H1 (cell line): ENCODE measurements at regions not wholly inside any gene's neighbourhood (a gene's known extent, or its start where the extent isn't known, plus 50 kb on each side); places are given as distances from the start of the nearest gene placed in this dataset.

Experiments used
- CTCF ChIA-PET: fragments of 300-600 bp; sonication (Branson Sonifier 250); formaldehyde crosslinking; loops from one replicate; lab custom pipeline; 2021; ENCODE audit not compliant: partially characterized antibody; lab: Charles Lee
- POLR2A ChIA-PET: fragments of 300-600 bp; sonication (Branson Sonifier 250); formaldehyde crosslinking; loops from one replicate; lab custom pipeline; 2021; ENCODE audit warnings: inconsistent platforms; ENCODE audit not compliant: partially characterized antibody; lab: Charles Lee
- DNase-seq, 2 experiments: peaks; one replicate each; pipeline versions ENCODE4 v3.0.0 to v3.0.0-alpha.2; 2010 to 2022; ENCODE audit warnings: low spot score in 2 of 2, low read depth in 1 of 2, mixed read lengths in 1 of 2
- FAIRE-seq: peaks from 2 replicates; lab custom pipeline; 2011; peaks lifted over from hg19 to GRCh38; lab: Jason Lieb, UNC
- H2AFZ ChIP-seq: 2 replicates; pipeline ENCODE4 v1.8.1; 2012; ENCODE audit warnings: low read length, inconsistent platforms
- H2AK5ac ChIP-seq: 2 replicates; pipeline ENCODE4 v1.6.1; 2013; ENCODE audit warnings: low read depth, low read length
- H2BK120ac ChIP-seq: replicated peaks from 2 replicates; pipeline ENCODE3; 2013; ENCODE audit warnings: low read depth, low read length, inconsistent platforms
- H2BK12ac ChIP-seq: 2 replicates; pipeline ENCODE4 v1.6.1; 2013; ENCODE audit warnings: low read depth, low read length
- H2BK15ac ChIP-seq: 2 replicates; pipeline ENCODE4 v1.6.1; 2013; ENCODE audit warnings: low read length
- H2BK20ac ChIP-seq: 2 replicates; pipeline ENCODE4 v1.6.1; 2013; ENCODE audit warnings: low read length
- H2BK5ac ChIP-seq: 2 replicates; pipeline ENCODE4 v1.6.1; 2013; ENCODE audit warnings: low read depth, low read length
- H3K14ac ChIP-seq: 2 replicates; pipeline ENCODE4 v1.6.1; 2013; ENCODE audit warnings: inconsistent platforms; ENCODE audit not compliant: insufficient read length
- H3K18ac ChIP-seq: 2 replicates; pipeline ENCODE4 v1.6.1; 2013; ENCODE audit warnings: low read length; ENCODE audit errors: extremely low read depth
- H3K23ac ChIP-seq: 2 replicates; pipeline ENCODE4 v1.6.1; 2013; ENCODE audit warnings: inconsistent platforms; ENCODE audit not compliant: insufficient read length
- H3K23me2 ChIP-seq: 2 replicates; pipeline ENCODE4 v1.6.1; 2013; ENCODE audit warnings: low read depth, low read length
- H3K27ac ChIP-seq: 2 replicates; pipeline ENCODE4 v1.6.1; 2011; ENCODE audit warnings: low read depth, low read length, inconsistent platforms
- H3K27me3 ChIP-seq, 4 experiments: replicated peaks in 1 of 4; 1 replicate in 1 of 4; 2 replicates in 3 of 4; pipeline versions ENCODE4 v1.6.1 to v1.8.1; 2011 to 2013; ENCODE audit warnings: low read length in 3 of 4, mild to moderate bottlenecking in 3 of 4, inconsistent platforms in 2 of 4, mixed read lengths in 2 of 4, moderate library complexity in 1 of 4; ENCODE audit not compliant: control insufficient read depth in 3 of 4, insufficient read depth in 3 of 4; ENCODE audit errors: extremely low read depth in 1 of 4
- H3K36me3 ChIP-seq, 4 experiments: 2 replicates each; pipeline versions ENCODE4 v1.6.1 to v1.8.1; 2011 to 2013; ENCODE audit warnings: mild to moderate bottlenecking in 4 of 4, low read length in 3 of 4, moderate library complexity in 2 of 4, control low read depth in 1 of 4, inconsistent platforms in 1 of 4; ENCODE audit not compliant: insufficient read depth in 4 of 4, control insufficient read depth in 2 of 4
- H3K4ac ChIP-seq: replicated peaks from 2 replicates; pipeline ENCODE3; 2013; ENCODE audit warnings: low read length, low read depth, mixed read lengths, inconsistent platforms; ENCODE audit not compliant: insufficient read length
- H3K4me1 ChIP-seq, 4 experiments: replicated peaks in 1 of 4; 1 replicate in 1 of 4; 2 replicates in 3 of 4; pipeline versions ENCODE4 v1.6.1 to v1.8.1; 2011 to 2013; ENCODE audit warnings: low read length in 3 of 4, inconsistent platforms in 2 of 4, mixed read lengths in 1 of 4; ENCODE audit not compliant: insufficient read depth in 4 of 4, control insufficient read depth in 3 of 4
- H3K4me2 ChIP-seq, 2 experiments: 2 replicates each; pipeline versions ENCODE4 v1.6.1 to v1.8.1; 2011 to 2013; ENCODE audit warnings: low read depth in 2 of 2, low read length in 2 of 2, control low read depth in 1 of 2, inconsistent platforms in 1 of 2, mild to moderate bottlenecking in 1 of 2; ENCODE audit not compliant: insufficient read depth in 1 of 2
- H3K4me3 ChIP-seq, 4 experiments: fragments of 200-600, 300-600 bp in 1 of 4; sonication (generic), shearing (Covaris generic), sonication (Bioruptor Twin) in 1 of 4; 2 replicates each; pipeline versions ENCODE4 v1.5.1 to v1.8.1; 2011 to 2016; ENCODE audit warnings: low read length in 4 of 4, low read depth in 3 of 4, control low read depth in 2 of 4, inconsistent platforms in 2 of 4, mild to moderate bottlenecking in 2 of 4, mixed read lengths in 1 of 4, moderate library complexity in 1 of 4; ENCODE audit not compliant: insufficient read depth in 2 of 4; ENCODE audit errors: extremely low read depth in 1 of 4
- H3K56ac ChIP-seq: replicated peaks from 2 replicates; pipeline ENCODE3; 2013; ENCODE audit warnings: low read depth, mild to moderate bottlenecking, mixed read lengths, low read length, inconsistent platforms; ENCODE audit not compliant: insufficient read length
- H3K79me1 ChIP-seq: 2 replicates; pipeline ENCODE4 v1.6.1; 2013; ENCODE audit warnings: low read depth, low read length, control low read depth
- H3K79me2 ChIP-seq, 2 experiments: 2 replicates each; pipeline versions ENCODE4 v1.6.1 to v1.8.1; 2012 to 2013; ENCODE audit warnings: low read length in 2 of 2, mild to moderate bottlenecking in 2 of 2, inconsistent platforms in 1 of 2; ENCODE audit not compliant: insufficient read depth in 2 of 2, control insufficient read depth in 1 of 2
- H3K9ac ChIP-seq, 4 experiments: replicated peaks in 1 of 4; 1 replicate in 1 of 4; 2 replicates in 3 of 4; pipeline versions ENCODE4 v1.6.1 to v1.8.1; 2011 to 2013; ENCODE audit warnings: low read depth in 3 of 4, low read length in 3 of 4, control low read depth in 2 of 4, mild to moderate bottlenecking in 2 of 4, moderate library complexity in 2 of 4, inconsistent platforms in 1 of 4; ENCODE audit errors: extremely low read depth in 1 of 4
- H3K9me3 ChIP-seq, 2 experiments: 2 replicates each; pipeline versions ENCODE4 v1.6.1 to v1.8.1; 2012 to 2013; ENCODE audit warnings: mild to moderate bottlenecking in 2 of 2, moderate library complexity in 2 of 2, control low read depth in 1 of 2, inconsistent platforms in 1 of 2, low read depth in 1 of 2, low read length in 1 of 2, mixed read lengths in 1 of 2; ENCODE audit not compliant: insufficient read depth in 2 of 2
- H4K20me1 ChIP-seq, 2 experiments: replicated peaks in 1 of 2; 2 replicates each; pipeline versions ENCODE3 to v1.8.1; 2011 to 2013; ENCODE audit warnings: inconsistent platforms in 2 of 2, low read length in 2 of 2, mild to moderate bottlenecking in 1 of 2; ENCODE audit not compliant: insufficient read depth in 2 of 2, control insufficient read depth in 1 of 2
- H4K5ac ChIP-seq: 2 replicates; pipeline ENCODE4 v1.6.1; 2013; ENCODE audit warnings: low read length, low read depth, mixed read lengths, inconsistent platforms; ENCODE audit not compliant: insufficient read length
- H4K8ac ChIP-seq: 2 replicates; pipeline ENCODE4 v1.8.0; 2013; ENCODE audit warnings: mild to moderate bottlenecking, moderate library complexity, low read length, inconsistent platforms; ENCODE audit not compliant: insufficient read depth; ENCODE audit errors: extremely low read depth
- H4K91ac ChIP-seq: replicated peaks from 2 replicates; pipeline ENCODE3; 2013; ENCODE audit warnings: low read length, mixed read lengths, inconsistent platforms; ENCODE audit not compliant: insufficient read length
- ATF3 ChIP-seq: IDR thresholded peaks from 2 replicates; pipeline ENCODE4 v1.6.1; 2011; ENCODE audit warnings: low read depth, mild to moderate bottlenecking, low read length; ENCODE audit not compliant: insufficient read depth
- CBX8 ChIP-seq: fragments of 300-800, 300-1000 bp; sonication (generic); IDR thresholded peaks from 2 replicates; pipeline ENCODE4 v1.7.1; 2016; ENCODE audit warnings: low read depth, low read length, borderline replicate concordance
- CTCF ChIP-seq, 3 experiments: IDR thresholded peaks; 1 replicate in 2 of 3; 2 replicates in 1 of 3; pipeline versions ENCODE4 v1.5.1 to v1.6.1; 2011; ENCODE audit warnings: low read length in 3 of 3, mild to moderate bottlenecking in 3 of 3, inconsistent platforms in 2 of 3, low read depth in 1 of 3, moderate library complexity in 1 of 3; ENCODE audit not compliant: insufficient read depth in 1 of 3; ENCODE audit errors: control extremely low read depth in 1 of 3
- EZH2 ChIP-seq: fragments of 200-600 bp; sonication (generic); IDR thresholded peaks from 2 replicates; pipeline ENCODE4 v1.7.1; 2012; ENCODE audit warnings: low read depth, mild to moderate bottlenecking, moderate library complexity, low read length, inconsistent platforms; ENCODE audit not compliant: severe bottlenecking
- JUN ChIP-seq: IDR thresholded peaks from 2 replicates; pipeline ENCODE4 v1.6.1; 2011; ENCODE audit warnings: low read depth, mild to moderate bottlenecking, improper control_type of control experiment, low read length
- RAD21 ChIP-seq, 2 experiments: IDR thresholded peaks in 1 of 2; conservative IDR thresholded peaks in 1 of 2; 2 replicates each; pipeline ENCODE4 v1.6.1; 2011; ENCODE audit warnings: low read depth in 2 of 2, low read length in 2 of 2, improper control_type of control experiment in 1 of 2, inconsistent platforms in 1 of 2, mild to moderate bottlenecking in 1 of 2, moderate library complexity in 1 of 2
- WGBS, 2 experiments: shearing (Covaris generic) in 1 of 2; methylation state at CpG; one replicate each; pipeline versions ENCODE4 v1.1.6 to v1.1.7; 2013 to 2015; ENCODE audit warnings: low lambda C conversion rate in 2 of 2, mixed read lengths in 2 of 2, inconsistent platforms in 1 of 2, low coverage in 1 of 2, missing lambda C conversion rate in 1 of 2; ENCODE audit not compliant: insufficient replicate concordance in 2 of 2, insufficient coverage in 1 of 2, insufficient read length in 1 of 2; ENCODE audit errors: extremely low coverage in 1 of 2, missing lambda C conversion rate in 1 of 2; 5-methylcytosine and 5-hydroxymethylcytosine counted together

GRCh38 chr4:10171055-10171454 lies 54.5 kb upstream of the WDR1 start:
- Histone ChIP-seq H3K4me3 (no peak overlapping the region), H3K9ac (no peak overlapping the region), H3K18ac (no peak overlapping the region), H3K56ac (no peak overlapping the region), H4K8ac (no peak overlapping the region), H2AK5ac (no peak overlapping the region), H3K9me3 (no peaks in the 10 kb centered on the region), H3K14ac (no peak overlapping the region), H2AFZ (no peak overlapping the region), H3K23ac (no peak overlapping the region), H4K91ac (no peak overlapping the region), H3K4me2 (no peak overlapping the region), H4K20me1 (no peaks in the 10 kb centered on the region), H3K79me2 (no peaks in the 10 kb centered on the region), H3K27me3 (no peaks in the 10 kb centered on the region), H2BK12ac (no peak overlapping the region), H2BK120ac (no peak overlapping the region), H2BK20ac (no peak overlapping the region), H2BK15ac (no peak overlapping the region), H2BK5ac (no peak overlapping the region), H3K4me1 (no peaks in the 10 kb centered on the region; a peak in 2 of 7 replicates), H4K5ac (no peak overlapping the region), H3K36me3 (no peaks in the 10 kb centered on the region), H3K79me1 (no peaks in the 10 kb centered on the region), H3K23me2 (no peaks in the 10 kb centered on the region), H3K4ac (no peak overlapping the region), H3K27ac (no peak overlapping the region)
- DNase-seq (no peak), FAIRE-seq (no peak)
- ChIA-PET POLR2A (interaction anchor here (1.3 kb wide), 1 partner anchor 61 kb away, joined by 3 read pairs; no protein-coding TSS in a partner anchor), CTCF (interaction anchor here (0.7 to 11.6 kb wide), 18 partner anchors 11 to 378 kb away, joined by 3 to 69 read pairs (median 5); partner anchors contain the start of gene ZNF518B)
- 87% methylated on average over 3 of the region's 3 CpGs; no CpG with 5 or more reads in 1 of the 2 experiments for WGBS, 2 experiments
- TF ChIP-seq CTCF (IDR thresholded peaks at IDR 0.05; ENCODE audit: control extremely low read depth in 1 of 3, insufficient read depth in 1 of 3, low read depth in 1 of 3, low read length in 3 of 3) (no peak), RAD21 (IDR thresholded peaks at IDR 0.05 in 1 of 2, conservative IDR thresholded peaks at IDR 0.05 in 1 of 2; ENCODE audit: low read depth in 2 of 2, low read length in 2 of 2) (no peak), ATF3 (no peak), CBX8 (no peak), EZH2 (no peak), JUN (no peak)
